GM12892 (cell line): ENCODE measurements at regions not wholly inside any gene's neighbourhood (a gene's known extent, or its start where the extent isn't known, plus 50 kb on each side); places are given as distances from the start of the nearest gene placed in this dataset.

ENCODE experiments used
- POLR2A ChIP-seq: IDR thresholded peaks from 2 replicates; pipeline ENCODE4 v1.6.1; 2011; ENCODE audit warnings: low read depth, low read length, control low read depth
- POLR2AphosphoS5 ChIP-seq: IDR thresholded peaks from 2 replicates; pipeline ENCODE4 v1.6.1; 2011; ENCODE audit warnings: low read depth, low read length, control low read depth
- TAF1 ChIP-seq: IDR thresholded peaks from 2 replicates; pipeline ENCODE4 v1.6.1; 2011; ENCODE audit warnings: low read depth, mild to moderate bottlenecking, control low read depth, low read length, borderline replicate concordance

GRCh38 chr15:62912808-62913207, 129.7 kb upstream of the TPM1 start:
- no peak for TF ChIP-seq POLR2A
- no peak for TF ChIP-seq POLR2AphosphoS5
- no peak for TF ChIP-seq TAF1
